Smooth muscle cell of the brain vasculature (primary cell): ENCODE measurements at regions not wholly inside any gene's neighbourhood (a gene's known extent, or its start where the extent isn't known, plus 50 kb on each side); places are given as distances from the start of the nearest gene placed in this dataset.

ENCODE experiments used
- DNase-seq: peaks from one replicate; pipeline ENCODE4 v3.0.0-alpha.2; 2012; ENCODE audit warnings: low read depth, low spot score

DNA sequence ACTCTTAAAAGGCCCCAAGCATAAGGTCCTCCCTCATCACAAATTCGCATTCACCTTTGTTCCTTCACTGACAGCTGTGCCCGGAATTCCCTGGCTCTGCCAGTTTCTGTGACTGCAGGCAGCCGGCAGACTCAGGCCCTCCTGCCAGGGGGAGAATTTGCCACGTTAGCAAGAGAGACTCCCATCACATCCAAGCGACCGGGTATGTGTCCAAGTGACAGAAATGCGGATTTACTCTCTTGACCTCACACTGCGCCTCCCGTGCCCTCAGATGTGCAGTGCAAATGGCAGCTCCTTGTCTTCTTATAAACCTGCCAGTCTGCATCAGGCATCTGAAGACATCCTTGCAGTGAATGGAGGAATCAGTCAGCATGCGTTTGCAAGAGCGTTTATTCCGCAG, 187.1 kb upstream of the WWC1 start:
- DNase-seq: no peak

DNA sequence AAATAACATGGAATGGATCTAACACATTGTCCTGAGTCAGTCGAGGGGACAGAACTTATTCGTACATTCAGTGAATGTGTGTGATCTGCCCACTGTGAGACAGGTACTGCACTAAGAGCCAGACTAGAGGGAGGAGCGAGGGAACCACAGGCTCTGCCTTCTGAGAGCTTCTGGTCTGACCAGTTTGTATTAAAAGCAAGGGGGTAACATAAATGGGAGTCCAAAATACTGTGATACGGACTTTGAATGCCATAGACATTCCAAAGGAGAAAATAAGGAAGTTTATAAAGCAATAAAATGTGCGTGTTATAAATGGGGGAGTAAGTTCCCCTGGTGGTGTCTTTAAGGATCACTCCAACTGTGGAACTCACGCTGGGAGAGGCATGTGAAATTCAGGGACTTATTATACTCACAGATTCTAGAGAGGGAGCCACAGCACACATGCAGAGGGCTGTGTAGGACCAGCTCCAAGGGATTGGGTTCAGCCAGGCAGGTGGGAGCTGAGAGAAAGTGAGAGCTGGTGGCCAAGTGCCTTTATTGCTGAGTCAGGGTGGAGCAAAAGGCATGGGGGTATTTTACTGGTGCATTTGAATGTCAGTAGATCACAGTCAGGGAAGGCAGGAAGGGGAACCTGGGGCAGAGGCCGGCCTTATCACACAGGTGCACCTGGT, 186.5 kb upstream of the WWC1 start:
- no peak for DNase-seq

DNA sequence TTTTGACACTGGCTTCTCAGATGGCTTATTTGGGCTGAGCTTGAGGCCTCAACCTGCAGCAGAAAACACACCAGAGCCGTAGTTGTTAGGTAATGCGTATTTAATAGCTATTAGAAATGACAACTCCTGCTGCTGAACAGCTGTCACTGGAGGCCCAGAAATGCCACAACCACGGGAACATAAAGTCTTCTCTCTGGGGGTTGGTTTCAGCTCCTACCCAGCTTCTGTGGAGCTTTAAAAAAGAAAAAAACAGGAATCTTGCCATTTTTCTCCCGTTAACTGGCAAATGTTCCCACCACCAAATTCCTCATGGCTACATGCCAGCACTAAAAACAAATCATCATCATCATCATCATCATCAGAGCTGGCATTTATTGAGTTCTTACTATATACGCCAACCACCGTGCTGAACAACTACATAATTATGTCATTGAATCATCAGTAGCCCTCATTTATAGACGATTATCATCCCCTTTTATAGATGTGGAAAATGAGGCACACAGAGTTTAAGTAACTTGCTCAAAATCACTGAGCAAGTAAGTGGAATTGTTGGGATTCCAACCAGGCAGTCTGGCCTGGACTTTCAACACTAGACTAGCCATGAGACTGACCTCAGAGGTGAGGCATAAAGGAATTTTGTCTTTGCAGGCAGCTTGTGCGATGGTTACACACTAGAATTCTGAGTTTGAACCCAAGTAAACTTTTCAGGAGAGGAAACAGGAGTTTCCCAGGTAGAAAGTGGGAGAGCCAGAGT, 185.3 kb upstream of the WWC1 start:
- no peak for DNase-seq

DNA sequence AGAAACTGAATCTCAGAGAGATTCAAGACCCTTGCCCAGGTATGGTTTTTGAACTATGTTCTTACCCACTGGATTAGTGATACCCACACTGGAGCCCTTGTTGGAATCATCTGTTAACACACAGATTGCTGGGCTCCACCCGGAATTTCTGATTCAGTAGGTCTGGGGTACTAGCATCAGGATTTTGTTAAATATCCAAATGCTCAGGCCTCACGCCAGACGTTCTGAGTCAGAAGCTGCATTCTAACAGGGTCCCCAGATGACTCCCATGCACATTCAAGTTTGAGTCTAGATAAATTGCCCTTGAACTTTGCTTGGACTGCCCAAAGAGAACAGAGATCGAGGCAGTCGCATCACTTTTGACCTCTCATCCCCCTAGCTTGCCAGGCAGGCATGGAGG, 182.0 kb upstream of the WWC1 start:
- no peak for DNase-seq

DNA sequence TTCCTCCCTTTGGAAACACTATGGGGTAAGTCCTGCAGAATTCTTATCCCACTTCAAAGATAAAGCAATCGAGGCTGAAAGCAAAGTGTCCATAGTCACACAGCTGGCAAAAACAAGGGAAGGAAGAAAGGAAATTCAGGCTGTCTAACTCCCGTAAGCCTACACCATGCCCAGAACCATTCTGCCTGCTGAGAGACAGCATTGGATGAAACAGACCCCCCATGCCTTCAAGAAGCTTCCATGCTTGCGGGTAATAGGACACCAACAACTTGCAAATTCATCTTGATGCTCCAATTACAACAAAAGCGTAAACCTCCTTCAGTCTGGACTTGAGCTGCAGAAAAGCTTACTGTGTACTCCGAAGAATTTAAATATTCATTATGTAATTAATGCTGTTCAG, 181.1 kb upstream of the WWC1 start:
- DNase-seq: no peak

DNA sequence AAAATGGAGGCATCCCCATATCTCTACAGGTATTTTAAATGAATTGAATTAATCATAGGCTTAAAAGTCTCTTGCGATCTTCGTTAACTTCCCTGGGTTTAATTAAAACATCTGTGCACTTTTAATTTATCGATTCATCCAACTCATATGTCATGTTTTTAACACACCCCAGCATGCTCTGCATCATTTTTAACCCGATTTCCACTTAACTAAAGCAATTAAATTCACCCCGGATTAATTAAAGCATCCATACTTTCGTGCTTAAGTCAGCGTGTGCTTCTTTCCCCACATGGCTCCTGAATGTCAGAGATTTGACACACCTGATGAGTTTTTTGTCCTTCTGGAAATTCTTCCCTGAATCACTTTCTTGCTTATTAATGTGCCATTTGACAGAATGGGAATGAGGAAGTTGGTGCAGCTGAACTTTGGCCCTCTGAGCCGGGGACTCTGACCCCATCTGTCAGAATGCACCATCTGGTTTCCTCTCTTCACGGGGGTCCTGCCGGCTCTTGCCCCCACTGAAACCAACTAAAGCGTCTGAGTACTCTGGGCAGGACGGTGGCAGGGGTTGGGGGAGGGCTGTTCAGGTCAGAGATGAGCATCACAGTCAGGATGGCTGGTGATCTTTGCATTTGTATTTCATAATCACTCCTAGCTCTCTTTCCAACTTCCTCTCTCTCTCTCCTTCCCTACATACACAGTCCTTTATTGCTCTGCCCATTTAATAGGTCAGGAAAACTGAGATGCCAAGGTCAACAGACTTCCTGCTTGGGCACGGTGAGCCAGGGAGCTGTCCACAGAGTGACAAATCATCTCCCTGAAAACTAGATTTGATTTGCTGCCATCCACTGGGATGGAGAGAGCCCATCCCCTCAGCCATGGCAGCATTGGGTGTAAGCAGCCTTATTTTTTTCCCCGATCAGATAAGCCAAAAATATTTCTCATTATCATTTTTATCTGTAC, 180.3 kb upstream of the WWC1 start:
- DNase-seq: no peak

DNA sequence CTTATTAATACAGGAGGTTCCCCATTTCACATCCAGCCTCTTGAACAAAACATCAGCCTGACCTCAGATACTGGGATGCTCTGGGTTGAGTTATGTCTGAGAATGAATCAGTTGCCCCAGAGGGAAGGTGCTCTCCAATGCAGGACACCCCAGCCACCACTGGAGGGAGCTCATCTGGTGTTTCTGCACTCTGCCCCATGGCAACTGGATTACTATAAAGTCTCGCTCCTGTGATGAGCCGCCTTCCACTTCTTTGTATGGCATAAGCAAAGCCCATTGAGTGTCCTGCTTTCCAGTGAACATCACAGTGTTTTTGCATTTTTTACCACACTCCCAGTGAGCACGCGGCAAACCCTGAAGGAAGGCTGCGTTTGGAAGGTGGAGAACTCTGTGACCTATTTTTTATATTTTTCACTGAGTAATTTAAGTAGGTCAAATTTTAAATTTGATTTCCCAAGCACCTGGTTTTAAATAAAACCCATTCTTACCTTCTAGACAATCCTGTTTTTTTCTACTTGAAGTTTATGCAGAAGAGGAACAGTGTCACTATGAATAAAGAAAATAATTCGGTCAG, 176.9 kb upstream of the WWC1 start:
- no peak for DNase-seq

DNA sequence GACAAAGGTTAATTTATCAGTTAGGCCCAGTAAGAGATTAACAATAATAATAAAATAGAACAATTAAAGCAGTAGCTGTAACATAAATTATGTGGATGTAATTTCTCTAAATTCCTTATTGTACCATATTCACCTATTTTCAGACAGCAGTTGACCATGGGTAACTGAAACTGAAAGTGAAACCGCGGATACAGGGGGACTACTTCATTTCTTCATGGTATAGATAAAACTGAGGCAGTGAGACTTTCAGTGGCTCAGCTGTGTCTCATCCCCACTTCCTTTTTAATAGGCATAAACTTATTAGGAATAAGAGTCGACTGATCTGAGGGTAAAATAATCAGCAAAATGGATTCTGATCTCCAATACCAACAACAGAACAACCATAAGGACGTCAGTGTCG, 174.0 kb upstream of the WWC1 start:
- no peak for DNase-seq

DNA sequence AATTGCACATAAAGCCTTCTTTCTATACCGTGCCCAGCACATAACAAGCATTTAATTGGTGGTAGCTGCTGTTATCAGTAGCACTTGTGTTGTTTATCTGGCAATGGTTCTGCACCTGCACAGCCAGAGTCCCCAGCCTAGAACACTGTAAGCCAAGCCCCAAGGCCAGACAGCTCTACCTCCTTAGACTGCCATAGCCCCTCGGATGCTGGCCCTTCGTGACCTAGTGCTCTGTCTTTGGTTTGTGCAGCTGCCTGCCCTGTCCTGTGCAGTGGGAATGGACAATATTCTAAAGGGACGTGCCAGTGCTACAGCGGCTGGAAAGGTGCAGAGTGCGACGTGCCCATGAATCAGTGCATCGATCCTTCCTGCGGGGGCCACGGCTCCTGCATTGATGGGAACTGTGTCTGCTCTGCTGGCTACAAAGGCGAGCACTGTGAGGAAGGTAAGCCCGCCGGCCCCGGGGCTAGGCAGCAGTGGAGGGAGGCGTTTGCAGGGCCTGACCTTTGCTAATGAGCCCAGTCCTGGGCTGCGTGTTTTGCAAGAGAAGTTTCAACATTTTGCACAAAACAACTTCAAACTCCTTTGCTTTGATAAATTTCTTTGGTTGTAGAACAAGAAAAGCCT, 173.3 kb upstream of the WWC1 start:
- DNase-seq: no peak

DNA sequence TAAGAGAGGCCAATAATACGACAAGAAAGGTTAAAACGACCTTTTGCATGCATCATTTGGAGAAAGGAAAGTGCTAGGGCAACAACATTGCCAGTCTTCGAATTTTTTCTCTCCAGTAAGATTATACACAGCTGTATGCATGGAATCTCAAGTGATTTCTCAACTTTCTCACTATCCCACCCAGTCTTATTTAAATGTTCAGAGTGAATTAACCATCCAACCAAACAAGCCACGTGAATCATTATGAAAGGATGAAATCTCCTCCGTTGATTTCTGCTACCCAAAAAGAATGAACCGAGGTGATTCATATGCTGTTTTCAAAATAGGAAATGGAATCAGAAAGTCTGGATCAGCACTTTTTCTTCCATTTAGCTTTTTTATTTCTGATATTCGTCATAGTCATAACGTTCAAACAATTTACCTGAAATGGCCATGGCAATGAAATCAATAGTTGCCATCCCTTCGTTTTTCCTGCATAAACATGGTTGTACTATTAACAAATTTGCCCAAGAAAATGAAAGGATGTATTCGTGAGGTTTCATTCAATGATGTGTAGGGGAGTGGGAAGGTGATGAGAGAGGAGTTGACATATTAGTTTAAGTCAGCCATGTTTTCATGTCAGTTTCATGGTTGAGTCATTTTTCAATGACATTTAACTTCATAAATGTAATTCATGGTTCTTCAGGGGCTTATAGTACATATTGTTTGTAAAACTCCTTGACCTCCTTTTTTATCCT, 170.9 kb upstream of the WWC1 start:
- no peak for DNase-seq

DNA sequence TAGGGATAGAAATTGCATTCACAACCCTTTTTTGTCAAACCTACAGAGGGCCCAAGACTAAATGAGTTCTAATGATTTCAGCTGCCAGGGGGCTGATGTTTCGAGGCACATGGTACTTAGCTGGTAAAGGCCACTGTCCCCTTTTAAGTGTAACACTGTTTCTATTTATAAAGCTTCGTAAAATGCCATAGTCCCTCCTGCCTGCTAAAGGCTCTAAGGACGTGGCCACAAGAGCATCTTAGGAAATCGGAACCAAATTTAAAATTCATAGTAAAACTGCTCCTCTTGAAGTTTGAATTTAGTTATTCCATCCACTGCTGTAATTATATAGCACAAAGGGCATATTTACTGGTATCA, 170.3 kb upstream of the WWC1 start:
- no peak for DNase-seq

DNA sequence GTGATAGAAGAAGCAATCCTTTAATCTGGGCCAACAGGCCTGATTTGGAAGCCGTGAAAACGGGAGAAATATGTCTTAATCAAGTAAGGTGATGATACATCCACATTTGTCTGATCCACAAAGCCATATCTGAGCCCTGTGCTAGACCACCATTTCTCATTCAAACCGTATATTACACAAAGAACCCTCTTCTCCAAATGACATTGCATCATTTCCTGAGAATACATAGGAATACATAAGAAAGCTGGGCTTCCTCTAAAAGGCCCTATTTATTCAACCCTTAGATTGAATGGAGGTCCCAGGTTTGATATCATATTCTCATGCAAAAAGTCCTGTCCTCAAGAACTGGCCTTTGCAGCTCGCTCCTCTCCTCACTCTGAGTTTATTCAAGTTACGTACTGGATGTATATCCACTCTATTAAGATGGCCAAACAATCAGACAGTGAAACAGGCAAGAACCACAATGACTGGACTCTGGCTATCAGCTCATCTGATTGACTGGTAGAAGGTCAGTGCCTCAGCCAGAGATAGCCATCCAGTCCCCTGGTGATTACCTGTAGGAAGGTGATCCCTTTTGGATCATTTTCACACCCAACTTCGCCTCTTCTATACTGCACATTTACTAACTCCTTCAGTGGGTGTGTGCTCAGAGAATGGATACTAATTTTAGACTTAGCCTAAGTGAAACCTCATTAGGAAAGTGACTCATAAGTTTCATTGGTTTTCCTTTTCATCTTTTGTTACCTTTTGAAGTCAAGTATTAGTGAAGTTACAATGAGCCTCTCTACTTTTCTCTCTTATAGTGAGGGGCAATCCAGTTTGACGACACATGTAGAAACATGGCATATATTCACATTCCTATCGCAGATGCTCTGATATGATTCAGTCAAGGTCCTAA, 167.6 kb upstream of the WWC1 start:
- DNase-seq: no peak

DNA sequence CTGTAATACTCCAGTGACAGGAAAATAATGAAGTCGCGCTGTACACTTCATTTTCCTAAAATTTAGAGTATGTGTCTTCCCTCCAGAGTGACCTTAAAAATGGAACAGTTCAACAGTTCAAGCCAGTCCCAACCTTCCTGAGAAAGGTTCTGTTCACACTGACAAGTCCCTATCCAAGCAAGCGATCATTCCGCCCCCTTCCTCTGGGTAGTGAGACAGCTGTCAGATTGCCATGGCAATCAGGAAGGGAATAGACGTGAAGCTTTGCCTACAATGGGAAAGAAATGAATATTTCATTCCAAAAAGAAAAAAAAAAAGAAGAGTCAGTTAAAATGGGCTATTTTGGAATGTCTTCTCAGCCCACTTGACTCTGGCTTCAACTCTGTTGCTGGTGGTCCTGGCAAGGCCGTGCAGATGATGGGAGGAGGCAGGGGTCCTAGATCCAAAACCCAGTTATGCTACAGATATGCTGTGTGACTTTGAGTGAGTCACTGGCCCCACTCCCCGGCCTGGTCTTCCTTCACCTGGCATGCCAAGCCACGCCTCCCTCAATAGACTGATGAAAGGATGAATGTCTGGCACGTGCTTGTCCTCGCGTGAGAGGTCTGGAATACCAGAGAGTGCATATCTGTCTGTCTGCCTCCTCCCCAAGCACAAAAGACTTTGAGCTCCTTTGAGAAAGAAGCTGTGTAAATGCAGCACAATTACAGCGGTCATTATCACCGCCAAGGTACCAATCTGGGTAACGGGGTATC, 165.8 kb upstream of the WWC1 start:
- no peak for DNase-seq

DNA sequence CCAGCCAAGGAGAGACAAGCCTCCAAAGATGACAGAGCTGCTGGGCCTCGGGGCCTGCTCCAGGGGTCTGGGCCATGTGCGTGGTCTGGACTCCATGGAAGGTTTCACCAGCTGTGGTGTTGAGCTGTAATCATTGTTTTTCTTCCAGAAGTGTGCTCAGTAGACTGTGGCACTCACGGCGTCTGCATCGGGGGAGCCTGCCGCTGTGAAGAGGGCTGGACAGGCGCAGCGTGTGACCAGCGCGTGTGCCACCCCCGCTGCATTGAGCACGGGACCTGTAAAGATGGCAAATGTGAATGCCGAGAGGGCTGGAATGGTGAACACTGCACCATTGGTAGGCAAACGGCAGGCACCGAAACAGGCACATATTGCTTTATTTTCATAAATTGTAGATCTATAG, 164.8 kb upstream of the WWC1 start:
- no peak for DNase-seq

DNA sequence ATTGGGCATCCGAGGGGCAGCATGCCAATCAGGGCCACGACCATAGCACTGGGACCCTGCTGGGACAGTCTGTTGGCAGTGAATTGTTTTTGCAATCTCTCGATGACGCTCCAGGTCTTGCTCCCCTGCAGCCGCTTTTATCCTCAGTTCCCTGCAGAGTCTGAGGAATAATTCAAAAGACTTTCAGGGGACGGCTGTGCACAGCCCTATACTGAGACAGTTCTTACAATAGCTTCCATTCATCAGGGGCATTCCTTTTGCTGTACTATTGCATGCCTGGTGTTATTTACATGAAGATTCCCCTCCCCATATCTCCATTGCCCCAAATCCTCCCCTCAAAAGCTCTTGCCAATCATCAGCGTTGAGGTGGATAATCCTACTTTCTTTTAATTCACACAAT, 163.3 kb upstream of the WWC1 start:
- no peak for DNase-seq

DNA sequence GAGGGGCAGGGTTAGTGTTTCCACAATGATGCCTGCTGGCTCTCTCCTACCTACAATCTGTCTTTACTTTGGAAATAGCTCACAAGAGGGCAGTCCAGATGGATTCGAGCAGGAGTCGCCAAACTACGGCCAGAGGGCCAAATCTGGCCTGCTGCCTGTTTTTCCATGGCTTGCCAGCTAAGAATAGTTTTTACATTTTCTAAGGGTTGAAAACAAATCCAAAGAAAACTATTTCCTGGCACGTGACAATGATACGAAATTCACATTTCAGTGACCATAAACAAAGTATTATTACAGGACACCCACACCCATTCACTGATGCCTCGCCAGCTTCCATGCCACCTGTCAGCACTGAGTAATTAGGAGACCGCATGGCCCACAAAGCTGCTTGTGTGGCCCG, 162.9 kb upstream of the WWC1 start:
- DNase-seq: no peak

DNA sequence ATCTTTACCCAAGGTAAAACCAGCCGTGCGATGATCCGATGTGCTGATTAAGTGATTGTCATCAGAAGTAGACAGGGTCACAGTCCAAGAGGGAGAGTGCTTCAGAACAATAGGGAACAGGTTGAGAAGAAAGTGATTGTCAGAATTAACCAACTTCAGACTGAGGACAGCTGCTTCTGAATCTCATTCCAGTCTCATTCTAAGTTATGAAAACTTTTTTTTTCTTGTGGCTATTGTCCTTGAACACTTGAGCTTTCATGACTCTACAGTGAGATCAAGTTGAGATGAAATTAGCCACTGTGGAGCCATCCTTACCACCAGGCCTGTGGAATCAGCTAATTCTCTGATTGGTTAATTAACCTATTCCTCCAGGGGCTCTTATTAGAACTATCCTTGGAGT, 159.9 kb upstream of the WWC1 start:
- no peak for DNase-seq

DNA sequence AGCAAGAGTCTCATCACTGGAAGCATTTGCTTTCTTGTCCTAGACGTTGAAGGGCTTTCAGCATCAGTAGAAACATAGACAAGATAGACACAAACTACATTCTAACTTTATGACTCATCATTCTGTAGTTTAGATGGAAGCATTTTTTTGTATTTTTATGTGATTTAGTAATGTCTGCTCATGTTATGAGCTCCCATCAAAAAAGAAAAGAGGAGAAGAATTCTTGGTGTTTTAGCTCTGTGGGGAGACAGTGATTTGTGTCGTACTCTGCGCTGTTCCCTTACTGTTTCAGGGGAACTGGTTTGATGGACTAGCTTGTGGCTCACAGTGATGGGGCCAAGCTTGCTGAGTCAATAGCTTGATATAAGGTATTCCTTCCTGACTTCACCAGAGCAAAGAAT, 159.2 kb upstream of the WWC1 start:
- no peak for DNase-seq

DNA sequence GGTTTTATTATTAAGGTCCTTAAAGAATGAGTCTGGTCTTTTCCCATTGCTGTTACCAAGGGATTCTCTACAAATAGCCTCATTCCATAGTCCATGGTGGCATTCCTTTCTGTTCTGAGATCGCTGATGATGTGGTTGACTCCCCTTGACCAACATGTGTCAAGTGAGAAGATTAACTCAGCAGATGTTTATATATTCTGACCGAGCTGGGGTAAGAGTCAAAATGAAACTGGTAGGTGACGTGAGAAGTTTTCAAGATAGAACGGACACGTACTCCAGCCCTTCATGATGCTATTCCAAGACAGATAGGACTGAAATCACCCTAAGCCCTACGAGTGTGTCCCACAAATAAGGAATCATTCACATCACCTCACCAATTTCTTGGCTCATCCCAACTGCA, 155.5 kb upstream of the WWC1 start:
- DNase-seq: no peak
